SU-DHL-6 (cell line): ENCODE measurements at regions not wholly inside any gene's neighbourhood (a gene's known extent, or its start where the extent isn't known, plus 50 kb on each side); places are given as distances from the start of the nearest gene placed in this dataset.

Source experiments
- CTCF ChIP-seq: fragments of 200-600 bp; sonication (generic); IDR thresholded peaks from one replicate; pipeline ENCODE4 v1.5.1; 2017; ENCODE audit warnings: antibody characterized with exemption, mild to moderate bottlenecking, low read length, moderate library complexity; ENCODE audit not compliant: insufficient read depth, poor library complexity, severe bottlenecking
- EZH2phosphoT487 ChIP-seq: fragments of 200-600 bp; sonication (generic), shearing (Covaris generic); conservative IDR thresholded peaks from 2 replicates; pipeline ENCODE4 v1.6.1; 2018; ENCODE audit warnings: mild to moderate bottlenecking, antibody characterized with exemption, low read length, moderate library complexity, mixed read lengths

GRCh38 chr20:42010090-42010489, 391.9 kb upstream of the CHD6 start:
- no peak for TF ChIP-seq CTCF
- TF ChIP-seq EZH2phosphoT487 = no peak
